ENCODE measurements at regions not wholly inside any gene's neighbourhood (a gene's known extent, or its start where the extent isn't known, plus 50 kb on each side); places are given as distances from the start of the nearest gene placed in this dataset.

DNA sequence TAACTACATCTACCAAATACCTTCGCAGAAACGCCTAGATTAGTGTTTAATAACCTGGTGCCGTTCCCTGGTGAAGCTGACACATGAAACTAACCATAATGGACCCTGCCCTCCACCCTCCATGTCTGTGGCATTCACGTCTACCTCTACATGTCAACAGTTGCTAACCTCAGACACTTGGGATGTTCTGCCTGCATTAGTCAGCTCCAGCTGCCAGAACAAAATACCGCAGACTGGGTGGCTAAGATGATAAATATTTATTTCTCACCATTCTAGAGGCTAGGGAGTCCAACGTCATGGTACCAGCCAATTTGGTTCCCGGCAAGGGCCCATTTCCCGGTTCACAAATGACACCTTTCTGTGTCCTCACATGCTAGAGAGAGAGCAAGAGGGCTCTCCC, 118.5 kb upstream of the CHST15 start:
- TF ChIP-seq CTCF (IDR thresholded peaks at IDR 0.05) (no peak), POLR2AphosphoS5 (IDR thresholded peaks at IDR 0.05) (no peak), POLR2A (IDR thresholded peaks at IDR 0.05; ENCODE audit: low read depth) (no peak), EP300 (IDR thresholded peaks at IDR 0.05) (no peak)

Measured in esophagus muscularis mucosa (tissue), 4 donors.